HG03342 (cell line): ENCODE measurements at regions not wholly inside any gene's neighbourhood (a gene's known extent, or its start where the extent isn't known, plus 50 kb on each side); places are given as distances from the start of the nearest gene placed in this dataset.
"Not testable (repeated sequence)": the region's sequence is repeated elsewhere in the genome, so short reads cannot be mapped to it uniquely, and the experiment has no call there.

Experiments used
- ATAC-seq: cut with Tn5 transposase; IDR thresholded peaks from one replicate; pipeline ENCODE4 v1.9.1; 2021; ENCODE audit warnings: mild to moderate bottlenecking, moderate library complexity; ENCODE audit not compliant: unreplicated experiment

DNA sequence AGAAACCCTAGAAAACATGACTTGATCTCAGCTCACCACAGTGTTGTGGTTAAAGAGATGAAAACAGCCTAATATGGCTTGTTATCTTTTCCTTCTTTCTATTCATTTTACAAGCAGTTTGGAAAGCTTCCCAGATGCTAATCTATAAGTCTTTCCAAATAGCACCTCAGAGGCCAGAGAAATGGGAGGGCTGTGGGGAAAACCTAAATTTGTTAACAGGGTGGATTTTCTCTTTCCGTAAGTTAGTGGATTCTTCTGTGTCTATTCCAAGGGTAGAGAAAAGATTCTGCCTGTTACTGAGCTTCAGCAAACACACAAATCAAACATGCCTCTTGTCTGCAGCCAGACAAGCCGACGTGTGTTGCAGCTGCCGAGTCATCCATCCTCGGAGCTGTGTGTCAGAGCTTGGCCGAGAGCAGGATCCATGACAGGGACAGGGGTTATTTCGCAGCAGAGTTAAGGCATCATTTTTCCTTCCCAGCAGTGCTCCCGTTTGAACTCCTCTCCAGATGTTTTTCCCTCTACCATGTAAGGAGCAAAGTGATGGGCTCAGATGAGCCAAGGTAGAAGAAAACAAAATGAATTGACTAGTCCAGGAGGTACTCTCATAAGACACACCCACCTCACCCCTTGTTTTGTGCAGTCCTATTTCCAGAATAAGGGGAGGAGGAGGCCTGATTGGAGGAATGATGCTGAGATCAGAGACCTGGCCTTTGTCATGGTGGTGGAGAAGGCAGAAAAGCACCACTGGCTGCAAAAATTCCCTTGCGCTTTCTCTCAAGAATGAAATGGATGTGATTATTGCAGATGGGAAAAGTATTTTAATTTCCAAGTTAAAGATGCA is 560.0 kb downstream of the C6orf118 start:
- ATAC-seq = no peak

DNA sequence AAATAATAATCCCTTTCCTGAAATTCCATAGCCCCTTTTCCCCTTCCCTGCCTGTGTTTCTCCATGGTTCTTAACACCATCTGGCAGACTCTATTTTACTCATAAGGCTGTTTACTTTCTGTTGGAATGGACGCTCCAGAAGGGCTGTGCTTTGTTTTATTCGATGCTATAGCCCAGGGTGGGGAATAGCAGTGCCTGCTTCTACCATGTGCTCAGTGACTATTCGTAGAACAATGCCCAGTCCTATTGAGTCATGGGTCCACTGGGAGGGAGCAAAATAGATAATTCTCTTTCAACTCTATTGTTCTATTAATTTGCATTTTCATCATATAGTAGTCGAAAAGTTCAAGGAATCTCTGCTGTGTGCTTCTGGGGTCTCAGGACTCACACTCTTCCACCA is 565.1 kb downstream of the C6orf118 start:
- no peak for ATAC-seq

DNA sequence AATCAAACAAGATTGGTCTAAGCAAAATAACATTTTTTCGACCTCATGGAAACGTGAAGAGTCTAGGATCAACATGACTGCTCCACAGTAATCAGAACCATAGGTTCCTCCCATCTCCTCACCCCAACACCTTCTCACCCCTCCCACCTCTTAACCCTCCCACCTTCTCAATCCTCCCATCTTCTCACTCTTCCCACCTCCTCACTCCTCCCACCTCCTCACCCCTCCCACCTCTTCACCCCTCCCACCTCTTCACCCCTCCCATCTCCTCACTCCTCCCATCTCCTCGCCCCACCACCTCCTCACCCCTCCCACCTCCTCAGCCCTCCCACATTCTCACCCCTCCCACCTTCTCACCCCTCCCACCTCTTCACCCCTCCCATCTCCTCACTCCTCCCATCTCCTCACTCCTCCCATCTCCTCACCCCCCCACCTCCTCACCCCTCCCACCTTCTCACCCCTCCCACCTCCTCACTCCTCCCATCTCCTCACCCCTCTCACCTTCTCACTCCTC is 567.4 kb downstream of the C6orf118 start:
- no peak for ATAC-seq

DNA sequence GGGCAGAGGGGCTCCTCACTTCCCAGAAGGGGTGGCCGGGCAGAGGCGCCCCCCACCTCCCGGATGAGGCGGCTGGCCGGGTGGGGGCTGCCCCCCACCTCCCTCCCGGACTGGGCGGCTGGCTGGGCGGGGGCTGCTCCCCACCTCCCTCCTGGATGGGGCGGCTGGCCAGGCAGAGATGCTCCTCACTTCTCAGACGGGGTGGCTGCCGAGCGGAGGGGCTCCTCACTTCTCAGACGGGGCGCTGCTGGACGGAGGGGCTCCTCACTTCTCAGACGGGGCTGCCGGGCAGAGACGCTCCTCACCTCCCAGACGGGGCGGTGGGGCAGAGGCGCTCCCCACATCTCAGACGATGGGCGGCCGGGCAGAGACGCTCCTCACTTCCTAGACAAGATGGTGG is 573.3 kb downstream of the C6orf118 start:
- ATAC-seq = not testable (repeated sequence)

DNA sequence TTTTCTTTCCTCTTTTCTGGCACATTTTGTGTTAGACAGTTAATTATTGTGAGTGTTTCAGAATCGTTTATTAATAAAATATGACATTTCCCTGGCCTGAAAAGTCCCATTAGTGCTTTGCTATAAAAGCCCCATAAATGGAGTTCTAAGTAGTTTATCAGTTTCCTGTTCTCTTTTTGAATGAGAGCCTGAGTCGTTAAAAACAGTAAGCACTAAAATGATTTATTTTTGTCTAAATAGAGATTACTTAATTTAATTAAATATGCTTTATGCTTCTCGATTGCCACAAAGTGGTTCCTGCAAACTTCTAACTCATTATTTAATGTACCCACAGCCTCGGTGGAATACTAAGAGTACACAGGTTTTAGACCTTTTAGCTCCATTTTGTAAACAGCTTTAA is 577.9 kb downstream of the C6orf118 start:
- no peak for ATAC-seq

DNA sequence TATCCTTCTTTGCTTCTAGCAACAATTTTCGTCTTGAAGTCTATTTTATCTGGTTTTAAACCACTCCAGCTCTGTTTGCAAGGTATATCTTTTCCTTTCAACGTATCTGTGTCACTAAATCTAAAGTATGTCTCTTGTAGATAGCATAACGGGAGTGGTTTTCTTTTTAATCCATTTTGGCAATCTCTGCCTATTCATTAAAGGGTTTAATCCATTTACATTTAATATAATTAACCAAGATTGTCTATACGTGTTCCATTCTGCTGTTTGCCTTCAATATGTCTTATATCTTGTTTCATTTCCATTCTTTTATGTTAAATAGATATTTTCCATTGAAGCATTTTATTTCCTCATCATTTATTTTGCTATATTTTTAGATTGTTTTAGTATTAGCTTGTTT is 587.9 kb downstream of the C6orf118 start:
- no peak for ATAC-seq

DNA sequence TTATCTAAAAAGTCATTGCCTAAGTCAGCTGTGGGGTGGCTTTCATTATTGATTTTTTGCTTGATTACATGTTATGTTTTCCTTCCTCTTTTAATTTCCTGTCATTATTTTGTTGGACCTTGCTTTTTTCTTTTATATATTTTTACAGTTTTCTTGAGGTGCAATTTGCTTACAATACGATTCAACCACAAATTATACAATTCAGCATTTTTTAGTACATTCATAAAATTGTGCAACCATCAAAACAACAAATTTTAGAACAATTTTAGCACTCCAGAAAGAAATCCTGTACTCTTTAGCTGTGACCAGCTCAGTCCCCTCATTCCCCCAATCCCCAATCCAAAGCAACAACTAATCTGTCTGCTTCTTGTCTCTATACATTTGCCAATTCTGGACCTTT is 608.9 kb downstream of the C6orf118 start:
- no peak for ATAC-seq

DNA sequence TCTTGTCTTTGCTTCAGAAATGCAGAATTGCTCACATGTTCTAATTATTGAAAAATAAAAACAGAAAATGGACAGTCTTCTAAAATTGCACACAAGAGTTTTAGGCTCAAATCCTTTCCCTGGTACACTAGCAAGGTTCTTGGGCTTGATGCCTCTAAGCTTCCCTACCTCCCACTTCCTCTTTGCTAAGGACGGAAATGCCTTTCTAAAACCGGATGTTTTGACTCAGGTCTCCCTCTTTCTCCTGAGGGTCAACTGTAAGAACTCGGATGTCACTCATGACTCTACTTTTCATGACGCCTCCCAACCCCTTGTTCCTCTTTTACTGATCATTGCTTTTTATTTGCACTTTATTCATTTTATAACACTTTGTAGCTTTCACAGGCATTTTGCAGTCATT is 613.5 kb downstream of the C6orf118 start:
- ATAC-seq = no peak

DNA sequence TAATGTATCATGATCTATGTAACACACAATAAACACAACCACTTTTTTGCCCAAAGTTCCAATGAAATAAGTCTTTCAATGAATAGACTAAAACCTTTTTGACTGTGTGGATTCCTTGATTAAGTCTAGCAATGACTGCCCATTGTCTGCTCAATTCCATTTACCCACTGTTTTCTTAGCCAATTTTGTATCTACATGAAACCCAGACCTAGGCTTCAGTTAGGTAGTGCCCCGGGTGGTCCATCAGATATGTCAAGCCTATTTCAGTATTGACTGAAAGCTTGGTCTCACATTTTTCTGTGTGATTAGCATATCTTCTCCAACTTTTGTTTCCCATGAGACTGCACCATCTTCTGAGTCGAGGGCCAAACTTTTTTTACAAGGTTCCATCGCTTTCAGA is 615.0 kb downstream of the C6orf118 start:
- ATAC-seq = no peak

DNA sequence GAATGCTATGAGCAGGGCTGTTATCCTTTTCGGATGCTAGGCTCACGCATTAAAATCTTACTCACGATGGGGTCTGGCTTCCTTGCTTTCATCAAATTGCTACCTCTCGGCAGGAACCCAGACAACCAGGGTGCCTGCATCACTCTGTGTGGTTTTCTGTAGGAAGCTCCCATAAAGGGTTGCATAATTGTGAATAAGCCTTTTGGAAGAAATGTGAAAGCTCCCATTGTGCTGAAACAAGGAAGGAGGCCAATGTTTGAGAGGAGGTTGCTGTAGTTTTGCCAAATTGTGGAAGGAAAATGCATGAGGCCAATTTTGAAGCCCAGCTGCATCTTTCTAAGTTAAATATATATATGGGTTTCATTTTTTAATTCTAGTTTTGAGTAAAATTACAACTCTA is 615.5 kb downstream of the C6orf118 start:
- no peak for ATAC-seq

DNA sequence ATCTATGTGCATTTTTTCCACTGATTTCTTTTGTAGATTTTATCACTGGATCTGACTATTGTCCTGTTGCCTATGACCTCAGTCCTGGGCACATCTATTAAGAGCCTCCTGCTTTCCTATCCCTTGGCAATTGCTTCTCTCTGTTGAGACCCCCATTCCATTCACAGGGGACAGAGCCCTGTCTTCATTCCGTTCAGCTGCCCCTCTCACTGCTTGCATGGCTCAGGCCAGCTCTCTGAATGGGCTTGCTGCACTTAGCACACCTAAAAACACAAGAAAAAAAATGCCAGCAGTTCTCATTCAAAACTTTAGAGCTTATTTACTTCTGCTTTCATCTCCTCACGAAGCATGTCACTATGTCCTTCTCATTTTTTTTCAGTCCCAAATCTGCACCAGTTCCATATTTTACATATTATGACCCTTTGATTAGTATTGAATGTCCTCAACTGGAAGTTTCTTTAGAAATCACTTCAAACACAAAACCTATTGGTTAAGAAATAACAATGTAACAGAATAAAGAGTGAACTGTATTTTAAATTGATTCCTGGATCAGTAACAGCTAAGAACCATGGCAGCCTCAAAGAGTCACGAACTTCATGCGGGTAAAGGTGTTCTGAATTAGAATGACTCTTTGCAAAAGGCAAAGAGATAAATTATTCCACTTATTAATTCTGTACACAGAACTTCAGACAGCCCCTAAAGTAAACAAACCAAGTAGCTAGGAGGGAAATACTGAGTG is 616.5 kb downstream of the C6orf118 start:
- ATAC-seq = no peak

DNA sequence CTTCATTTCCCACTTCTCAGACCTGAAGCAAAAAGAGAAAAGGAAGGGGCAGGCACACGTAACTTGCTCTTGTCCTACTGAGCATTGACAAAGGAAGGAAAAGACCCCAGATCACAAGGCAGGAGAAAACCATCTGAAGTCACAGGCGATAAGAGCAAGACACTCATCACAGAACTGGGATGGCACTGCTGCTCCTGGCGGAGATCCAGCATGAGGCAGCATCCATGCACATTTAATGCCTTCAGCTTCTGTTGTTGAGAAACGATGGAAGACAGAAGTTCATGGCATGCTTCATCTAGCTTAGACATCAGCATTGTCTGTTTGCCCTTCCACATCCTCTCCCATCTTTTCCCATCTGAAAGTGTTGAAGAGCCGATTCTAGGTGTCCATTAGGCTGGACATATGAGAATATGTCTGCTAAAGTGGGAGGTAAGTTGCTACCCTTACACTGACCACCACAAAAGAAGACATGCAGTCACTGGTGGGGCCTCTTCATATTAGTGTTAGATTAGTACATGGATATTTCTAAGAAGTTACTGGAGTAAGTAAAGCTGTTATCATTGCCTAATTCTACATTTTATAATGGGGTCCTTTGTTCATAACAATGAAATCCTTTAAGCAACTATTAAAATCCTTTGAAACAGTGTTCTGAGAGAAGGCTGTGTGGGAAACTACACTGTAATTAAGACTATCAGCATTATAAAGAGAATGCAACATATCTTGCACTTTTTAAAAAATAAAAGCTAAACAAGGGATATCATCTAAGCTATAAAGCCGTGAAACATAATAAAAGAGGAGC is 618.5 kb downstream of the C6orf118 start:
- no peak for ATAC-seq

DNA sequence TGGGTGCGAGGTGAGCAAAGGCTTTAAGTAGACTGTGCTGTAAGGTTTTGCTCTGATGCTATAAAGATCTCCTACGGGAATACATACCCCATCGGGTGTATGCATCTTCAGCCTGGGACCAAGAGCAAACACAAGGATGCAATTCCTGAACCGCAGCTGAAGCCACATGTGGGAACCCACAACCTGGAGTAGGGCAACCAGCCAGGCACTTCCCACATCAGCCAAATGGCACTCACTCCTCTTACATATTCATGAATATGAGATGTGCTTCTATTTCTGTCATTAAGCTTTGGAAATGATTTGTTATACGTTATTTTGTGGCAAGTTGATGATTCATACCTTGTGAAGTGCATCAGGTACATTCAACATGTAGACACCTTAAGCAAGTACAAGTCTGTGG is 619.2 kb downstream of the C6orf118 start:
- no peak for ATAC-seq

DNA sequence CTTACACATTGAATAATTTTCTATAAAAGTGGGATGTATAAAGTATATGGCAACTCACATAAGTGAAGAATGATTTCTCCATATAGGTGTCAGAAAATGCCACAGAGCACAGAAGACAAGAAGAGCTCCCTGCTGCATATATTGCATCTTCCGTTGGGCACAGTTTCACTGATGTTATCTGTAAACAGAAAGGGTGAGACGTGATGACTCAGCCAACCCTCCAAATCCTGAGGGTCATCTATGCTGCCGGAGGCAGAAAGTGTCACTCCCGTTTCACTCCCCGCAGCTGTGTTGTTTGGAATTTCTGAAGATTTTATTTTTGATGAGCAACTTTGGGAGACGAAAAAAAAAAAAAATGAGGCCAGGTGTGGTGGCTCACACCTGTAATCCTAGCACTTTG is 644.1 kb downstream of the C6orf118 start:
- ATAC-seq = no peak

DNA sequence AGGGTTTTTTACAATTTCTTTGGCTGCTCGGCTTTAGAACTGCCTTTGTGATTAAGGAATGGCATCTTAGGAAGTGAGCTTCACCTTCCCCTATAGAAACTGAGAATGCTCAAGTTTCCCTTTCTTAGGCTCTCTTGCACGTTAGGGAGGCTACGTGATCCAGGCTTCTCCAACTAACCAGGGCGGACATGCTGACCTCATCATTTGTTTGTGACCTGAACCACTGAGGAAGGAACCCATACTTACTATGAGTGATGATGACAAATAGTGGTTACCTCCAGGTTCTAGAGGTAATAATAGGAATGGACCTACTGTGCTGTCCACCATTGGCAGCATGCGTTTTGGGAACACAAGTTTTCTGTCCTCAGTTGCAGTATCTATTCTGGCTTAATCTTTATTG is 645.8 kb downstream of the C6orf118 start:
- no peak for ATAC-seq

DNA sequence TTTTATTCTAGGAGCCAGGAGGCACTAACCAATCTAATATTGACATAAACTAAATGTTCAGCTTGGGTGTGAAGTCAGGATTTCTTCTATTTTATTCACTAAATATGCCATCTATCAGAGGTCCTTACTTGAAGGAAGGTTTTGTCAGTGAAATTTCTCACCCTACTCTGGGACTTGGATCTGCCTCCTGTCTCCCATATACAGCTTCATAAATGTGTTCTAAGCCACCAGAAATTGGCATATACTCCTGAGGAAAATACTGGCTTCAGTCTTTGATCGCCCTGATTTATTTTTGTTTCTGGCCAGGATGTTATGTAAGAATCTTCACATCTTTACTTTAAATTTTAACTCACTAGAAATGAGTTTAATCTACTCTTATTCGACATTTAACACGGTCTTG is 647.7 kb downstream of the C6orf118 start:
- no peak for ATAC-seq

DNA sequence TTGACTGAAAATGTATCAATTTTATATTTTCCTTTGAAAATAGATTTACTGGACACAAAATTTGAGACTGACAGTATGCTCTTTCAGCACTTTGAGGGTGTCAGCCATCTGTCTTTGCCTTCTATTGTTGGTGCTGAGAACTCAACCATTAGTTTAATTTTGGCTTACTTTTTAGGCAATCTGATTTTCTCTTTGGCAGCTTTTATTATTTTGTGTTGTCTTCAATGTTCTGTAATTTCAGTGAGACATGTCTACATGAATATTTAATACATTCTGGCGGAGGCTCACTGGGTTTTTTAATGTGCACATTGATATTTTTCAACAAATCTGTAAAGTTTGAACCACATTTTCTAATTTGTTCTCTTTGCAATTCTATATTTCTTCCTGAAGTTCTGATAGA is 648.6 kb downstream of the C6orf118 start:
- no peak for ATAC-seq

DNA sequence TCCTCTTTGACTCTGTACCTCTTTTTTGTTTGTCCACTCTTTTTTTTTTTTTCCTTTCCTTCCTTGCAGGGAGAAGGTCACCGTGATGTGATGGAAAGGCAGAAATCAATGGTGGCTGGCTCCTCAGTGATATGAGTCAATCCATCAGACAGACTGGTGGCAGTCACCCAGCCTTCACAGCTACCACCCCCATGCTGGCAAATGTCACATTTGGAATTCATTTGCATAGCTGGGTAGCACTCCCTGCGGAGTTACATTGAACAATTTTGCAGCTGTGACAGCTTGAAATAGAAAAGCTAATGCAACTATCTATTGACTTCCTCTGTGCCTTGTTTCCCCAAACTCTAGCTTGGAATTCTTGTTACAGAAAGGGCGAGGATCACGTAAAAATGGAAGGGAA is 668.4 kb downstream of the C6orf118 start:
- ATAC-seq = no peak

DNA sequence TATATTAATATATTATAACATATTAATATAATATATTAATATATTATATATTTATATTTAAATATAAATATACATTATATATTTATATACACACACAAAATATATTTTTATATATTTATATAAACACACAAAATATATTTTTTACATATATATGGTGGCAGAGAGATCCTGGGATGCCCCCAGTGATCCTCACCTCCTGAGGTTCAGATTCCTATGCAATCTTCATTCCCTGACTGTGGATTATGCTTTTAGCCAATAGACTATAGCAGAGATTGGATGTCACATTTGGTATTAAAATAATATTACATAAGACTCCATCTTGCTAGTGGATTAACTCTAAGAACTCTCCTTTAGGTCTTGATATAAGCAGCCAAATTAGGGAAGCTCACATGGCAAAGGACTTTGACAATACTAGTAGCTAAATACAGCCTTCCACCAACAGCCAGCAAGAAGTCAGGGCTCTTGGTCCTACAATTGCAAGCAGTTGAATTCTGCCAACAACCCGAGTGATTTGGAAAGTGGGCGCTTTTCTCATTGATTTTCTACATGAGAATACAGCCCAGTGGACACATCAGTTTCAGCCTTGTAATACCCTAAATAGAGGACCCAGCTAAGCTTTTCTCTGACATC is 681.0 kb downstream of the C6orf118 start:
- no peak for ATAC-seq

DNA sequence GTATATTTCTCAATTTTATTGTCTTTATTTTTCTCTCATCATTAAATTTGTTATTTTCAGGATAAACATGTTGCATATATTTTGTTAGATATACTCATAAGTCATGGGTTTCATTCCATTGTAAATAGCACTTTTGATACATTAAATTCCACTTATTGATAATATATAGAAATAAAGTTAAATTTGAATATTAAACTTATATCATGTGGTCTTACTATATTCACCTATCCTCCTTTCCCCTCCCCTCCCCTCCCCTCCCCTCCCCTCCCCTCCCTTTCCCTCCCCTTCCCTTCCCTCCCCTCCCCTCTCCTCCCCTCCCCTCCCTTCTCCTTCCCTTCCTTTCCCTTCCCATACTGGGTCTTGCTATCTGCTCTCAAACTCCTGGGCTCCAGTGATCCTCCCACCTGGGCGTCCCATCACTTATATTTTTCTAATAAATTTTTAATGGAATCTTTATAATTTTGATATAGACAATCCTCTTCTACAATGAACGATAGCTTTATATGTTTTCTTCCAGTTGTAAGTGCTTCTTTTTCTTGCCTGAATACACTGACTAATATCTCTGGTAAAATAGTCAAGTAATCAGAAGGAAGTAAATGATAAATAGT is 692.4 kb downstream of the C6orf118 start:
- no peak for ATAC-seq

DNA sequence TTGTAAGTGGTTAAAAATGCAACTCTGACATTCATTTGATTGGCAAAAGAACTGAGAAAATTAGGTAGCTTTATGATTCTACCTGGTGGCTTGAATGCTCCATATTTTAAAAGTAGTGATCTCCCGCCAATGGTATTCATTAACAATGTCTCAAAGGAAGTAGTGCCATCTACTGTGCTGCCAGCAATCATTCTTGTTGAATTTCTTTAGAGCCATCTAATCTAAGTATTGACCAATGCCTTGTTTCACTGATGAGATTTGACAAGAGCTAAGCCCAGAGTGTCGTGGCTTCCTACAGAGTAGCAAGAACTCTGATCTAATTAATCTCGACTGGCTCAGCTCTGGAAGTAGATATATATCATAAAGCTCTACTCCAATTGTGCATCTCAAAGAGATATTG is 696.7 kb downstream of the C6orf118 start:
- ATAC-seq = no peak
